HepG2 (cell line): ENCODE measurements at regions not wholly inside any gene's neighbourhood (a gene's known extent, or its start where the extent isn't known, plus 50 kb on each side); places are given as distances from the start of the nearest gene placed in this dataset.

Experiments
- ATAC-seq: fragments of 200-7000 bp; cut with Tn5 transposase; 3 replicates; pipeline ENCODE4 v1.9.1; 2020; ENCODE audit warnings: mild to moderate bottlenecking, moderate library complexity
- BruUV-seq: library from RNA; stranded (reverse); fragments of 400-500 nt; replicated peaks from 2 replicates; lab custom pipeline; 2021; lab: Mats Ljungman, UMichigan
- CTCF ChIA-PET: fragments of 300-600 bp; formaldehyde crosslinking; extraction: SDS; loops from one replicate; lab custom pipeline; 2021; ENCODE audit warnings: low total read pairs, inconsistent platforms, low intra/inter-chr PET ratio; lab: Yijun Ruan, JAX
- POLR2A ChIA-PET: fragments of 350-600 bp; sonication (Branson Sonifier 250); formaldehyde crosslinking; loops from one replicate; lab custom pipeline; 2020; ENCODE audit warnings: antibody characterized with exemption, inconsistent platforms; lab: Yijun Ruan, JAX
- DNase-seq: peaks from one replicate; pipeline ENCODE4 v3.0.0-alpha.2; 2015; ENCODE audit warnings: low spot score
- FAIRE-seq: peaks from 3 replicates; lab custom pipeline; 2011; peaks lifted over from hg19 to GRCh38; lab: Jason Lieb, UNC
- H2AFZ ChIP-seq: one replicate; pipeline ENCODE4 v1.6.1; 2011; ENCODE audit warnings: low read length, inconsistent platforms
- H3K27ac ChIP-seq: fragments of 300-600 bp; 3 replicates; pipeline ENCODE4 v1.8.0; 2011; ENCODE audit warnings: mixed run types, mild to moderate bottlenecking, mixed read lengths, low read length, inconsistent platforms; ENCODE audit not compliant: insufficient read depth; ENCODE audit errors: extremely low read length
- H3K27me3 ChIP-seq, 2 experiments: fragments of 200-600 bp in 1 of 2; 2 replicates in 1 of 2; 3 replicates in 1 of 2; pipeline versions ENCODE4 v1.6.0 to v1.8.0; 2011; ENCODE audit warnings: low read length in 2 of 2, mild to moderate bottlenecking in 2 of 2, moderate library complexity in 2 of 2, inconsistent platforms in 1 of 2; ENCODE audit not compliant: insufficient read depth in 2 of 2, control insufficient read depth in 1 of 2
- H3K36me3 ChIP-seq, 2 experiments: fragments of 200-600 bp in 1 of 2; replicated peaks in 1 of 2; 2 replicates in 1 of 2; 3 replicates in 1 of 2; pipeline versions ENCODE4 v1.5.1 to v1.8.0; 2011; ENCODE audit warnings: low read length in 2 of 2, inconsistent platforms in 1 of 2; ENCODE audit not compliant: insufficient read depth in 2 of 2, control insufficient read depth in 1 of 2
- H3K4me1 ChIP-seq: 2 replicates; pipeline ENCODE4 v1.5.1; 2012; ENCODE audit warnings: low read length, inconsistent platforms; ENCODE audit not compliant: insufficient read depth
- H3K4me2 ChIP-seq: 2 replicates; pipeline ENCODE4 v1.6.0; 2011; ENCODE audit warnings: low read depth, low read length, inconsistent platforms
- H3K4me3 ChIP-seq, 3 experiments: fragments of 200-600 bp in 1 of 3; sonication (generic), shearing (Covaris generic) in 1 of 3; replicated peaks in 1 of 3; 2 replicates each; pipeline ENCODE4 v1.5.1; 2011 to 2016; ENCODE audit warnings: low read length in 3 of 3, inconsistent platforms in 2 of 3, low read depth in 2 of 3, mild to moderate bottlenecking in 2 of 3, control low read depth in 1 of 3, mixed read lengths in 1 of 3; ENCODE audit not compliant: insufficient read depth in 1 of 3
- H3K79me2 ChIP-seq: one replicate; pipeline ENCODE4 v1.6.1; 2011; ENCODE audit warnings: low read length, inconsistent platforms; ENCODE audit not compliant: insufficient read depth
- H3K9ac ChIP-seq: 2 replicates; pipeline ENCODE4 v1.6.0; 2011; ENCODE audit warnings: mild to moderate bottlenecking, low read depth, low read length, inconsistent platforms; ENCODE audit not compliant: insufficient read depth
- H3K9me3 ChIP-seq: 2 replicates; pipeline ENCODE4 v1.5.1; 2012; ENCODE audit warnings: mild to moderate bottlenecking, low read length
- H4K20me1 ChIP-seq: 2 replicates; pipeline ENCODE4 v1.6.0; 2011; ENCODE audit warnings: inconsistent platforms, mild to moderate bottlenecking, low read length, moderate library complexity; ENCODE audit not compliant: insufficient read depth
- ZNF558 ChIP-seq: sonication (generic); formaldehyde crosslinking; IDR thresholded peaks from 2 replicates; pipeline ENCODE4 v1.9.0; 2022; ENCODE audit warnings: mild to moderate bottlenecking, missing genetic modification reagents, borderline replicate concordance
- WGBS: methylation state at CpG from one replicate; pipeline ENCODE4 v1.1.6; 2017; ENCODE audit warnings: low lambda C conversion rate; 5-methylcytosine and 5-hydroxymethylcytosine counted together
- in situ Hi-C: cut with HindIII; loops from 2 replicates; pipeline ENCODE4 v1.10.0; 2017; ENCODE audit warnings: low pct_unique_long_range_greater_than_20kb; ENCODE audit not compliant: extremely low pct_ligation_motif_present
- intact Hi-C: fragments of 100-400 bp; cut with micrococcal nuclease; formaldehyde crosslinking; loops from one replicate; pipeline ENCODE4 v1.10.0; 2022; ENCODE audit not compliant: unreplicated experiment
- TF ChIP-seq, protein P1 (sequence below): sonication (generic); formaldehyde crosslinking; IDR thresholded peaks from 2 replicates; pipeline ENCODE4 v1.5.0; 2020; ENCODE audit warnings: mild to moderate bottlenecking, missing genetic modification reagents, borderline replicate concordance

DNA sequence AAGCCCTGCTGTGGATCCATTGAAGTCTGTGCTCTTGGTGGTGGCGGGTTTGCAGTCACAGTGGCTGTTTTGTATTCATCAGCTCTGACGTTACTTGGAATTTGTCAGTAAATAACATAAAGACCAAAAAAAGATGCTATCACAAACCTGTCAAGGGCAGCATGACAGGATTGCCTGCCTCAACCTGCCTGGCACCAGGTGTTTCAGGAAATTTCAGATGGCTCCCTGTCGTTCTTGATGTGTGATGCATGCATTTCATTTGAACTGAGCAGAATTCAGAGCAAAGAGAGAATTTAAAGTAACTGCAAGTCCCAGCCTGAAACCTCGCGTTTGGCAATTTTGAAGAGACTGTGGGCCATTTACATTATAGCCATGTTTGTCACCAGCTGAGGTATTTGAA, 50.3 kb upstream of the EPC2 start:
- BruUV-seq, result no TSS peak
- H2AFZ ChIP-seq, result no peak overlapping the region
- ChIA-PET CTCF (no interaction called here), POLR2A (no interaction called here)
- WGBS, result 8% methylated on average over 5 of the region's 5 CpGs
- no peaks in the 10 kb centered on the region for H3K79me2 ChIP-seq
- FAIRE-seq (no peak), ATAC-seq (no peak), DNase-seq (no peak)
- no peak overlapping the region for H3K27ac ChIP-seq
- no peaks in the 10 kb centered on the region for H3K4me1 ChIP-seq
- TF ChIP-seq ZNF558 (CRISPR knock-in tag), result no peak
- TF ChIP-seq, protein P1, sequence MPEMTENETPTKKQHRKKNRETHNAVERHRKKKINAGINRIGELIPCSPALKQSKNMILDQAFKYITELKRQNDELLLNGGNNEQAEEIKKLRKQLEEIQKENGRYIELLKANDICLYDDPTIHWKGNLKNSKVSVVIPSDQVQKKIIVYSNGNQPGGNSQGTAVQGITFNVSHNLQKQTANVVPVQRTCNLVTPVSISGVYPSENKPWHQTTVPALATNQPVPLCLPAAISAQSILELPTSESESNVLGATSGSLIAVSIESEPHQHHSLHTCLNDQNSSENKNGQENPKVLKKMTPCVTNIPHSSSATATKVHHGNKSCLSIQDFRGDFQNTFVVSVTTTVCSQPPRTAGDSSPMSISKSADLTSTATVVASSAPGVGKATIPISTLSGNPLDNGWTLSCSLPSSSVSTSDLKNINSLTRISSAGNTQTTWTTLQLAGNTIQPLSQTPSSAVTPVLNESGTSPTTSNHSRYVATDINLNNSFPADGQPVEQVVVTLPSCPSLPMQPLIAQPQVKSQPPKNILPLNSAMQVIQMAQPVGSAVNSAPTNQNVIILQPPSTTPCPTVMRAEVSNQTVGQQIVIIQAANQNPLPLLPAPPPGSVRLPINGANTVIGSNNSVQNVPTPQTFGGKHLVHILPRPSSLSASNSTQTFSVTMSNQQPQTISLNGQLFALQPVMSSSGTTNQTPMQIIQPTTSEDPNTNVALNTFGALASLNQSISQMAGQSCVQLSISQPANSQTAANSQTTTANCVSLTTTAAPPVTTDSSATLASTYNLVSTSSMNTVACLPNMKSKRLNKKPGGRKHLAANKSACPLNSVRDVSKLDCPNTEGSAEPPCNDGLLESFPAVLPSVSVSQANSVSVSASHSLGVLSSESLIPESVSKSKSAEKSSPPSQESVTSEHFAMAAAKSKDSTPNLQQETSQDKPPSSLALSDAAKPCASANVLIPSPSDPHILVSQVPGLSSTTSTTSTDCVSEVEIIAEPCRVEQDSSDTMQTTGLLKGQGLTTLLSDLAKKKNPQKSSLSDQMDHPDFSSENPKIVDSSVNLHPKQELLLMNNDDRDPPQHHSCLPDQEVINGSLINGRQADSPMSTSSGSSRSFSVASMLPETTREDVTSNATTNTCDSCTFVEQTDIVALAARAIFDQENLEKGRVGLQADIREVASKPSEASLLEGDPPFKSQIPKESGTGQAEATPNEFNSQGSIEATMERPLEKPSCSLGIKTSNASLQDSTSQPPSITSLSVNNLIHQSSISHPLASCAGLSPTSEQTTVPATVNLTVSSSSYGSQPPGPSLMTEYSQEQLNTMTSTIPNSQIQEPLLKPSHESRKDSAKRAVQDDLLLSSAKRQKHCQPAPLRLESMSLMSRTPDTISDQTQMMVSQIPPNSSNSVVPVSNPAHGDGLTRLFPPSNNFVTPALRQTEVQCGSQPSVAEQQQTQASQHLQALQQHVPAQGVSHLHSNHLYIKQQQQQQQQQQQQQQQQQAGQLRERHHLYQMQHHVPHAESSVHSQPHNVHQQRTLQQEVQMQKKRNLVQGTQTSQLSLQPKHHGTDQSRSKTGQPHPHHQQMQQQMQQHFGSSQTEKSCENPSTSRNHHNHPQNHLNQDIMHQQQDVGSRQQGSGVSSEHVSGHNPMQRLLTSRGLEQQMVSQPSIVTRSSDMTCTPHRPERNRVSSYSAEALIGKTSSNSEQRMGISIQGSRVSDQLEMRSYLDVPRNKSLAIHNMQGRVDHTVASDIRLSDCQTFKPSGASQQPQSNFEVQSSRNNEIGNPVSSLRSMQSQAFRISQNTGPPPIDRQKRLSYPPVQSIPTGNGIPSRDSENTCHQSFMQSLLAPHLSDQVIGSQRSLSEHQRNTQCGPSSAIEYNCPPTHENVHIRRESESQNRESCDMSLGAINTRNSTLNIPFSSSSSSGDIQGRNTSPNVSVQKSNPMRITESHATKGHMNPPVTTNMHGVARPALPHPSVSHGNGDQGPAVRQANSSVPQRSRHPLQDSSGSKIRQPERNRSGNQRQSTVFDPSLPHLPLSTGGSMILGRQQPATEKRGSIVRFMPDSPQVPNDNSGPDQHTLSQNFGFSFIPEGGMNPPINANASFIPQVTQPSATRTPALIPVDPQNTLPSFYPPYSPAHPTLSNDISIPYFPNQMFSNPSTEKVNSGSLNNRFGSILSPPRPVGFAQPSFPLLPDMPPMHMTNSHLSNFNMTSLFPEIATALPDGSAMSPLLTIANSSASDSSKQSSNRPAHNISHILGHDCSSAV (CRISPR knock-in tag), result no peak
- intact Hi-C loops, result no loop called here
- H4K20me1 ChIP-seq, result no peaks in the 10 kb centered on the region
- no peak overlapping the region for H3K4me3 ChIP-seq
- no peak overlapping the region for H3K9ac ChIP-seq
- peaks cover 0 to 29% of the 10 kb centered on the region in 2 experiments; a peak in 3 of 5 replicates for H3K27me3 ChIP-seq
- H3K36me3 ChIP-seq, result no peaks in the 10 kb centered on the region
- in situ Hi-C loops, result no loop called here
- no peaks in the 10 kb centered on the region for H3K9me3 ChIP-seq
- no peak overlapping the region for H3K4me2 ChIP-seq
